GM19452 (cell line): ENCODE measurements at regions not wholly inside any gene's neighbourhood (a gene's known extent, or its start where the extent isn't known, plus 50 kb on each side); places are given as distances from the start of the nearest gene placed in this dataset.

Source experiments
- ATAC-seq: cut with Tn5 transposase; IDR thresholded peaks from one replicate; pipeline ENCODE4 v1.9.1; 2021; ENCODE audit not compliant: unreplicated experiment

- ATAC-seq: no peak
Measured at GRCh38 chr11:107221748-107222285, 203.5 kb upstream of the GUCY1A2 start.

DNA sequence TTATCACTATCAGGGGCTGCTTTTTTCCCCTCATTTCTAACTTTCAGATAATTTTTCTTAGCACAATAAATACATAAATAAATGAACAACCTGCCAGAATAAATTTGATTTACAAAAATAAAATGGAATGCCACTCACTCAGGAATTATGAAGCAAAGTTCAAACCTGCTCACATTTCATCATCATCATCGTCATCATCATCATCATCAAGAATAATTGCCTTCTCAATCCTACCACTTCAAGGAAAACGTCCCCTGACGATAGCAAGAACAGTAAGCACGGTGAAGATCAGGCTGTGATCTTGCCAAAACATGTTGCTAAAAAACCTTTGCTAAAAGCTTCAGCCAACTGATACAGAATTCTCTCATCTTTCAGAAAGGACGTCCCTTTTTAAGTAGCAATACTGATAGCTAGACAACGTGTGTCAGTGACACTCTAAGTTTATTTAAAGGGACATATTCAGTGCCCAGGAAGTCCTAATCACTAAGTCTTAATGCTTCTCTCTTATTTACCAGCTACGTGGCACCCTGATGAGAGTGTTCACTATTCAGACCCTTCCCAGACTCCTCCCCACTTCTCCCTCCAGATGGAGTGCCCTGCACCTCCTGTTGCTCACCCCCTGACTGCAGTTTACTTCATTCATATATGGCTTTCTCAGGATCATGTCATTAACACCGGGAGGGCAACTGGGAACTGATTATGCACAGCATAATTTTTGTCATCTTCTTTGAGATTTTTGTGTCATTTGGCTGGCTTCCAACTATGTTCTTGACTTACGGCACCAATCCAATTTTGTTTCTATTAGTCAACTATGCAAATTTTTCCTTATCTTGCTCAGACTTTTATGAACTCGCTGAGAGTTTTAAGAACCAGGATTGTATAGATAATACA, 200.1 kb upstream of the GUCY1A2 start:
- no peak for ATAC-seq

- no peak for ATAC-seq
Measured at GRCh38 chr11:107217444-107217843, 199.2 kb upstream of the GUCY1A2 start.

DNA sequence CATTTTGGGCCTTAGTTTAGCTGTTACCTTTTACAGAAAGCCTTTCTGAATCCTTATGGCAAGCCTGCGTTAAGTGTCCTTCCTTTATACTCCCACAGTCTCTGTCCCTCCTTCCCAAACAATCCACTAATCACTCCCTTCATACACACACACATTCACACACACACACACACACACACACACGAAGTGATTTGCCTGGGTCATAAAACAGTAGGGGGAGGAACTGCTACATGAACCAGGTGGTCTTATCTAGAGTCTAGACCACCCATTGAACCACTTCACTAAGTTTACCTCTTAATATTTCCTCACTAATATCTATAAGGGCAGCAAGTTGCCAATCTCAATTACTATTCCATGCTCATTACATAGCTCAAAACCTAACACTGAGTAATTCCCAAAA, 196.7 kb upstream of the GUCY1A2 start:
- ATAC-seq: no peak

DNA sequence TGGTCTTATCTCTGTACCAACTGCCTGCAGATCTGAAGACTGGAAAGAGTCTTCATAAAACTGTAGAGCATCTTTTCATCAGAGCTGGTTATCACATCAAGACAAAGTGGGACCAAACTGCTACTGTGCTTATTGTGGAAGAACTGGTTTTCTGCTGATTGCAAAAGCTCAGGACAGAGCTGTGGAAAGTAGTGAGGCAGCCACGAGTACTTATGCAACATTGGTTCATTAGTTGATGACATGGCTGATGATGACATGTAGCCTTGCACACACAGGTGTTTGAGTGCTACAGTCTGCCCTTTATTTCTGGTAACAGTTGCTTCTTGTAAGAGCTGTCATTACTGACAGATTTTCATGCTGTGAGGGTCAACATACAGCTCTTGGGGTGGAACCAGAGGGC, 185.4 kb upstream of the GUCY1A2 start:
- no peak for ATAC-seq

- no peak for ATAC-seq
Measured at GRCh38 chr11:107202241-107202640, 184.0 kb upstream of the GUCY1A2 start.

GRCh38 chr11:107198490-107199007, 180.3 kb upstream of the GUCY1A2 start:
- no peak for ATAC-seq

DNA sequence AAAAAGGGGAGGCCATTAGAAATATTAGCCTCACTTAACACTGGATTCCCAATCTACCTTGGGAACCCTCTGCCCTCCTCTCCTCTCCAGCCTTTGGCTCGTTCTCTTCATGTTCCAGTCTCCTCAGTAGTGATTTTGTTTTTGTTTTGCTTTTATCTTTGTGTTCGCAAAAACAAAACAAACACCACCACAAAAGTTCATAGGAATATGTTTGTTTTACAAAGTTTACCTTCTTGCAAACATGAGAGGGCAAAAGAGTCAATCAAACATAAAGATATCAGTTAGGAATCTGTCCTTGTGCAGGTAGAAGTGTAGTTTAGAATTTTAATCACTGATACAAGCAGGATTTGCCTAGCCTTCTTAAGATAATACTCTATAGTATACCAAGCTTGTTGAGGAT, 179.7 kb upstream of the GUCY1A2 start:
- ATAC-seq: no peak

DNA sequence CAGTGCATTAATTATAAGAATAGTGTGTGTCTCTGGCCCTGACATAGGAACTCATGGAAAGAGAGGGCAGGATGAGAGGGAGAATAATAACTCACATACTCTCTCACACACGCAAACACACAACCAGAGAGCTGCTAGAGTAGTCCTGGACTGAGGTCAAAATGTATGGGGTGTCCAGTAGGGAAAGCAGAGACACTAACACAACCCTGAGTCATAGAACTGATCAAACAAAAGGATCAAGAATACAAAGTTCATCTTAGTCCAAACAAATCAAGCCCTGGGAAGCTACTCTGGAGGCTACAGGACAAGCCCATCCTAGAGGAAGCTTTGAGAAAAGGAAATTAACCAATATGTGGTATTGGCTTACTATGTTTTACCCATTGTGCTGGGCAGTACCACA, 178.5 kb upstream of the GUCY1A2 start:
- ATAC-seq: no peak

DNA sequence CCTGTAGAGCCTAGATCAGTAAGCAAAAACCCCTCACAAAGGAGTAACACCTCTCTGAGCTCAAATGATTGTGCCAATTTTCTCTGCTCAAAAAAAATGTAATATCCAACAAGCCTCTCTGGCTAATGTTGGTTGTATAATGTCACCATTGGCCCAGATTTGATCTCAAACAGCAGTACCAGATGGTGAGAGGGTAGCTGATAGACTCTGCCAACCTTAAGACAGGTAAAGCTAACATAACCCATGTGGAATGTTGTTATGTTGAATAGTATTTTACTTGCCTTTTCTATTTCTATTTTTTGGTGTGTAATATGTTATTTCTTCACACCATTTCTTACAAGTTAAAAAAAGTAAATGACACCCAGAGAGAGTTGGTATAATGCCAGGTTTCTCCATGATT, 166.7 kb upstream of the GUCY1A2 start:
- ATAC-seq: no peak

DNA sequence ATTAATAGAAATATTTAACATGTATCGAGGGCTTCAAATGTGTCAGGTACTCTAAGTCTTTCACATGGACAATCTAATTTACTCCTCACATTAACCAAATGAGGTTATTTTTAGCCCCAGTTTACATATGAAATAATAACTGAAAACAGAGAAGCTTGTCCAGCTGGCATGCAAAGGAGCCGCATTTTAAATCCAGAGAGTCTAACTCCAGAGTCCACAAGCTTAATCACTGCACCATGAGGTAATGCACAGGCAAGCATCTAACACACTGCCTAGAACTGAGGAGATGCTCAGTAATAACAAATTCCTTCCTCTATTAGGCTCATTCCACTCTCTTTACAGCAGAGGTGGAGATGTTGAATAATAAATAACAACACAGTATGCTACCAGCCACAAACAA, 165.7 kb upstream of the GUCY1A2 start:
- no peak for ATAC-seq

DNA sequence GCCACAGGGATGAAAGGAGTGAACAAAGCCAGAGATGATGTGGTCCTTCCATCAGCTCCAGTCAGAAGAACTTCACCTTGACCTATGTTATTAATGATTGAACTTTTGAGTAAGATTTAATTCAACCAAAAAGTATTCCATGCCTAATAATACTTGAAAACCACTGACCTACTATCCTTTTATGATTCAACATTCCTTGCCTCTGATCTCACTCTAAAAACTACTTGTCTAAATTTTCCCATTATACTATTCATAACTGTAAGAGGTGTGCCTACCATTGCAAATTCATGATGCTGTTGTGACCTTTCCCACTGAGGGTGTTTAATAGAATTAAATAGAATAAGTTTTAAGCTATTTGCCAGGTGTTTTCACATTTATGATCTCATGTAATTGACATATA, 164.7 kb upstream of the GUCY1A2 start:
- ATAC-seq: no peak

GRCh38 chr11:107180236-107180635, 162.0 kb upstream of the GUCY1A2 start:
- no peak for ATAC-seq

- ATAC-seq: no peak
Measured at GRCh38 chr11:107179829-107180228, 161.6 kb upstream of the GUCY1A2 start.

DNA sequence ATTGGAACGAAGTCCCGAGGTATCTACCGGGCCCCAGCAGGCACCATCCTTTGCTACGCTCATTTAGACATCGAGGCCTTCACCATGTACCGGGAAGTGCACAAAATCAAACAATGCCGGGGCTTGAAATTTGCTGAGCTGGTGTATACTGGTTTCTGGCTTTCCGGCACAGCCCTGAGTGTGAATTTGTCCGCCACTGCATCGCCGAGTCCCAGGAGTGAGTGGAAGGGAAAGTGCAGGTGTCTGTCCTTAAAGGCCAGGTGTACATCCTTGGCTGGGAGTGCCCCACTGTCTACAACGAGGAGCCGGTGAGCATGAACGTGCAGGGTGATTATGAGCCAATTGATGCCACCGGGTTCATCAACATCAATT, 158.8 kb upstream of the GUCY1A2 start:
- no peak for ATAC-seq

- ATAC-seq: no peak
Measured at GRCh38 chr11:107176148-107177105, 158.2 kb upstream of the GUCY1A2 start.

DNA sequence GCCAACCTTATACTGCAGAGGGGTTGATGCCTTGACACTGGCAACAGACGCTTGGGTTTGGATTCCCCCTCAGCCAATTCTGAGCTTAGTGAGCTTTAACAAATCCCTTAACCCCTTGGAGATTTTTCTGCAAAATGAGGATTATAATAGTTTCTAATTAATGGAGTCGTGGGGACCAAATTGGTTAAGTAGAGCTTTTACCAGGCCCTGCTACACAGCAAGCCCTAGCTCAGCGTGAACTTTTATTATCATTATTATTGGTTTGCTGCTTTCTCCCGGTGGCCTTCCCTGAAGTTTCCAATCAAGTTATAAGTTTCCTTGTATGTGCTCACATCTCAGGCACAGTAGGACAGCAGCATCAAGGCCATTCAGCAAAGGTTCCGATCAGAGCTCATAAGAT, 156.6 kb upstream of the GUCY1A2 start:
- ATAC-seq: no peak

GRCh38 chr11:107172996-107173395, 154.7 kb upstream of the GUCY1A2 start:
- ATAC-seq: no peak

GRCh38 chr11:107157809-107158187, 139.5 kb upstream of the GUCY1A2 start:
- no peak for ATAC-seq

DNA sequence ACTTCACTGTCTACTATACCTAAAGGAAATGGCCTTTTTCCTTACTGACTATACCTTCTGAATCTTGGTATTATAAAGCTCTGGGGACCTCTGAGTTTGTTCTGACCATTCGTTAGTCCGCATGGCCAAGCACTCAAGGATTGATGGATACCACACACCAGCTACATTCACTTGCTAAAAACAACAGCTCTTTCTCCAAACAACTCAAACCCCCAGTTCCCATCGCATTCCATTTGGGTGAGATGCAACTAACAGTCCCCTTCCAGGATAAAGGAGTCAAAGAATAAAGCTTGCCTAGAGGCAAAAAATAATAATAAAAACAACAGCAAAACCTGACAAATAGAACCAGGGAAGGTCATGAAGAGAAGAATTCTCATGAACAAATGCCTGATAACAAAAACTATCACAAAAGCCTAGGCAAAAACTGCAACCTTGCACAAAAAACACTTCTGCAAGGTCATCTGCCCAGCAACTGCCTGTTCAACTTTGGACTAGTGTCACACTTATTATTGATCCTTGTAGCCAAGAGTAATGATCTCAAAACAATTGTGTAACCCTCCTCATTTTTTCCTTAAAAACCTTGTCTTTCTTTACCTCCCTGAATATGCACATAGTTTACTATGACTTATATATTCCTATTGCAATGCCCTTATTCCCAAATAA, 139.0 kb upstream of the GUCY1A2 start:
- ATAC-seq: no peak

GRCh38 chr11:107151579-107151978, 133.3 kb upstream of the GUCY1A2 start:
- no peak for ATAC-seq
